Globus pallidus (tissue), 1 donor: ENCODE measurements at regions not wholly inside any gene's neighbourhood (a gene's known extent, or its start where the extent isn't known, plus 50 kb on each side); places are given as distances from the start of the nearest gene placed in this dataset.

Experiments
- DNase-seq: peaks from one replicate; pipeline ENCODE4 v3.0.0-alpha.2; 2015; ENCODE audit warnings: low spot score

- no peak for DNase-seq
Observed at GRCh38 chr16:73354434-73354833, 306.5 kb upstream of the ZFHX3 start.

DNA sequence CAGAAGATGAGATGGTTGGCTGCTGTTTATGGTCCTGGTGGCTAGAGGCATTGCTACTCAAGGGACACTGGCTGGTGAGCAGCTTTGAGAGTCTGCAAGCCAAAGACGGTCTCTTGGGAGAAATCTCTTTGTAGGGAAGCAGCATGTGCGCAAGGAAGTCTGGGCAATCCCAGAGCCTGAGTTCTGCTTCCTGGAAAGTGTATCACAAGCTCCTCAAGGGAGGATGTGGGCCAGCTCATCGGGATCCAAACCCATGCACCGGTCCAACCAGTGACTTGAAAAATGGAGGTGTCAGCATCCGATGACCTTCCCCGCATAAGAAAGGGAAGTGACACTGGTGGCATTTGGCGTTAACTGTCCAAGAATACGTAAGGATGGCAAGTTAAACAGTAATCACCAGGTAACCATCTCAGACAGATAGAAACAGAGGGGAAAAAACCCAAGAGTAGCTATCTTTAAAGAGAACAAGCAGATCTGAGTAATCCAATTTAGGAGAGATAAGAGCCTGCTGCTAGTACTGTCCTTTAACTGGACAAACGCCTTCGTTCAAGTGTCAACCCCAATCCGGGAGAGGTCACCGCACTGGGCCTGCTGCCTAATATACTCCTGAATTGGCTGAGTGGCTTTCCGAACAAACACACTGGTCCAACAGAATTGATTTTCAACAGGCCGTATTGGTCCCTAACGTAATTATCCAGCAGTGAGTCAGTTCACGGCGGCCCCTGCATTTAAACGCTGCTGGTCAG is 303.0 kb upstream of the ZFHX3 start:
- no peak for DNase-seq

GRCh38 chr16:73347500-73348375 is 299.8 kb upstream of the ZFHX3 start:
- DNase-seq, result no peak

DNA sequence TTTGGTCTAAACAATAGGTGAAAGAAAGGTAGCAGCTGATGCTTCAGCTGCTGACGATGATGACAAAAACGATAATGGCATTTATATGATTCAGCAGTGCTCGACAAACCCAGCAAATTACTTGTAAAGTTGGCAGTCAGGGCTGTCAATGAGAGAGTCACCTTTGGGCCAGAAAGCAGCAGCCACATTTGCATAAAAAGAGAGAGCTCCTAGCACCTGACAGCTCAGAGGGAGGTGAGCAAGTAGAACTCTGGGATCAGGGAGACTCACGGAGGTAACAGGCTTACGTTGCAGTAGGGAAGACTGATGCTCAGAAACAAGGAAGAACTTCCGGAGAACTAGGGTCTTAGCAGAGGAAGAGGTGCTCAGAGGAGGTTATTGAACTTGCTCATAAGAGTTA is 291.9 kb upstream of the ZFHX3 start:
- no peak for DNase-seq

DNA sequence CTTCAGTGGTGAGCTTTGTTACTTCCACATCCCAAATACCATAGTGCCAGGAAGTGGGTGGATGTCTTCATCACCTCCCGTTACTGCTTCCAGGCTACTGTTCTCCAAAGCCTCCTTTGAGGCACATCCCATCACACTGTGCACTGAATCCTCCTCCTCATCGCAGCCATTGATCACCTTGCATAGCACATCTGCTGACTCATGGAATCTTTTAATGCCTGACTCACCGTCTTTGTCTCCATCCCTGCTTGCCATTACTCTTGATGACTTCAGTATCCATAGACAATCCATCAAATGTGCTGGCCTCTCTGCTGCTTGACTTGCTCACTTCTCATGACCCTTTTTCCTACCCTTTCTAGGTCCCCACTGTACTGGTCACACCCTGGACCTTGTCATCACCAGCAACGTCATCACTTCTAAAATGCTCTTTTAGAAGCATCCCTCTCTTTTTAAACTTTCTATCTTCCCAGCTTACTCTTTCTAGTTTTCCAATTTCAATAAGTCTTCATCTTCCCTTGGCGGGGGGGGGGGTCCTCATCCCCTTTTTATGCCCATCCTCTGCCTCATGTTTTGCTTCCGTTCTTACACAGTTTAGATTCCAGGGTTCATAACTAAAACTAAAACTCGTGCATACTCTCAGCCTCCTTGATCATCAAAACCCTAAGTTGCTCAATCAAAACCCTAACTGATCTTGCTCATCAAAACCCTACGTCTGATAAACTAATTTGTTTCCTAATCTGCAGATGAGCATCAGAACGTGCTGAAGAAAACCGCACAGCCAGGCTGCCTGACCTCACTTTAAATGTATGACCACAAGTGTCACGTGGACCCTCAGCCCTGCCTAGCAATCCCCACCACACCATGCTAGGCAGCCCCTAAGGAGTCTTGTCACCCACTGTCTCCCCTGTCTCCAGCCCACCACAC is 289.7 kb upstream of the ZFHX3 start:
- no peak for DNase-seq

- DNase-seq, result peak; percentile 86
Observed at GRCh38 chr16:73329358-73330286, 281.7 kb upstream of the ZFHX3 start.

DNA sequence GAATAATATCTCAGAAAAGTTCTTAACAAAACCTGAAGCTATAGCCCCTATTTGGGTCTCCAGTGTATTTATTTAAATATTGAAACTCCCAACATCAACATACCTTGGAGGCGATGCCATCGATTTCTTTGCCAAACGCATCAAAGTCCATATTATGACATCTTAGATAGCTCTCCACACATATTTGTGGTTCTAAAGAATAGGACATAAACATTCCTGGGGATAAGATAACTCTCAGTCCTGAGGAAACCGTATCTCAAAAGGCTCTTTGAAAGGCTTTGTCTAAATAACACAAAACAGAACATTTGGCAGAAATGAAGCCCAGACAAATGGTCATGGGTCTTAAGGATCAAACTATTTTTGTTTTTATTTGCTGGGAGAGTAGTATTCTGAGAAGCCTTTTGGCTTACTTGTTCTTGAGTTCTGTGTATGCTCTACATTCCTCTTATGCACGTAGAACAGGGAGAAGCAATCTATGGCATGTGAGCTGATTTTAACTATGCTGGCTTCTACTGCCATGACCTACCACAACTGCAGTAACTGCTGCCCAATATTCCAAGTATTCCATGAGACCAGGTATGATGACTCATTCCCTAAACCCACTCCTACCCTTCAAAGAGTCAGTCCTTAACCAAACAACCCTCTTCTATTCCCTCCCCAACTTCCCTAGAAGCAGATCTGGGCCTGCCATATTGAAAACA is 279.0 kb upstream of the ZFHX3 start:
- no peak for DNase-seq

- DNase-seq, result no peak
Observed at GRCh38 chr16:73326221-73326620, 278.3 kb upstream of the ZFHX3 start.

DNA sequence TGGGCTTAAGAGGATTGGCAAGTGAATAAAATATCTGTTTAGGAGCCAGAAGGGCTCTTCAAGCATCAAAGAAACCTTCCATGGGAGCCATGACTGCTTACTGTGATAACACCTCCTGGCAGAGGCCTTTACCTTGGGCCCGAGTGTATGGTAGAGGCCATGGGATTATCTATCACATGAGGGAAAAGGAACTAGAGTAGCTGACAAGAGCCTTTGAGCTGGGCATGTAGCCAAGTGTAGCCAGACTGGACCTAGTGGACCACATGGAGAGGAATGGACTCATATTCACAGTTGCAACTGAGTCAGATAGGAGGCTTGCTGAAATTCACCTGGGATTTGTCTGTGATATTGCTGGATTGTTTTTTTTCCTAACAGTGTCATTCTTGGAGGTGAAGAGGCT is 276.0 kb upstream of the ZFHX3 start:
- DNase-seq, result no peak

- DNase-seq, result no peak
Observed at GRCh38 chr16:73322856-73323255, 274.9 kb upstream of the ZFHX3 start.

GRCh38 chr16:73321853-73322252 is 273.9 kb upstream of the ZFHX3 start:
- DNase-seq, result no peak

DNA sequence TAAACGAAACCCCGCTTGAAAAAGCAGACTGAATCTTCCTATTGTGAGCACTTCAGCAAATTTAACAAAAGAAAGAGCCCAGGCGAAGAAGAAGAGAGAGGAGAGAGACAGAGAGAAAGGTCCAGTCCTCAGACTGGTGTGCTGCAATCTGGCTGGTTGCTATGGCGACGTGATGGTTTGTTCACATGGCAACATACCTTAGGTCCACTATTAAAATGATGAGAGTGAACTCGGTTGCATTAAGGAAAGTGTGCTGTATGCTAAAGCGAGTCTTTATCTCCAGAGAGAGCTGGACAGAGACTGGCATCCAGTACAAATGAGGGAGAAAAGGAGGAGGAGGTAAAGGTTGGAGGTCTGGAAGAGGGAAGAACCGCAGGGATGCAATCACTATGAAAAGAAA is 271.8 kb upstream of the ZFHX3 start:
- no peak for DNase-seq

GRCh38 chr16:73319261-73319660 is 271.3 kb upstream of the ZFHX3 start:
- DNase-seq, result no peak

DNA sequence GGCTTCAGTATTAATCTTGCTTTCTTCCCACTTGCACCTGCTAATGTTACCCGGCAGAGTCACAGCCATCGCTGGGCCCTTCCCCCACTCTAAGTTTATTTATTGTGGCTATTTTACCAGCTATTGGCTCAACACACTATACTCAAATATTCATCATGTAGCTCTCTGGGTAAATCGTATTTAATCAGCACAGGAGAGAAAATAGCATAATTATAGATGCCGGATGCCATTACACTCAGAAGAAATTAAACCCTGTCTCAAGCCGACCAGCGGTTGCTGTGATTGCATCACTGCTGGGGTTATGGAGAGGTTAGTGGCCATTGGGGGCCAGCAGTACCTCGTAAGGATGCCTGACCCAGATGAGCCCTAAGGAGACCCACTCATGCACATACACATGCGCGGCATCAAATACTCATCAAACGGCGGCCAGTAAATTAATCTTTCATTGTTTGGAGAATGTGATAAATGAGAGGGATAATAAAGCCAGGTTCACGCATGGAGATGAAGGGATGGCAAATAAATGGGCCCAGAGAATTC is 269.5 kb upstream of the ZFHX3 start:
- DNase-seq, result no peak

DNA sequence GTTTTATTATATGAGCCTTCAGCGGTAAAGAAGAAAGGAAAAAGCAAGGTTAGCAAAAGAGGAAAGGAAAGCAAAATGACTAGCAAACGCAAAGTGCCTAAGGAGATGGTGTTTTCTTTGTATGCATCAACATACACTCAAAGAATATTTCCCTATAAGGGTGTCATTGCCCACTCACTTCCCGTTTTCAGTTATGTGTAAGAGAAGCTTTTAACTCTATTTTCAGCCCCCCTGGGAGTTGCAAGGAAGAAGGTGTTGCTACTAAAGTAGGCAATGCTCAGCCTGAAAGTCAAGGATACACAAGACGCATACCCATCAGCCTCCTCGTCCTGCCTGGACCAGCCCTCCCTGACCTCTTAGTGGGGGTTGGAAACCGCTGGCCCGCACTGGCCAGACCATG is 267.7 kb upstream of the ZFHX3 start:
- no peak for DNase-seq

GRCh38 chr16:73313950-73314349 is 266.0 kb upstream of the ZFHX3 start:
- no peak for DNase-seq

DNA sequence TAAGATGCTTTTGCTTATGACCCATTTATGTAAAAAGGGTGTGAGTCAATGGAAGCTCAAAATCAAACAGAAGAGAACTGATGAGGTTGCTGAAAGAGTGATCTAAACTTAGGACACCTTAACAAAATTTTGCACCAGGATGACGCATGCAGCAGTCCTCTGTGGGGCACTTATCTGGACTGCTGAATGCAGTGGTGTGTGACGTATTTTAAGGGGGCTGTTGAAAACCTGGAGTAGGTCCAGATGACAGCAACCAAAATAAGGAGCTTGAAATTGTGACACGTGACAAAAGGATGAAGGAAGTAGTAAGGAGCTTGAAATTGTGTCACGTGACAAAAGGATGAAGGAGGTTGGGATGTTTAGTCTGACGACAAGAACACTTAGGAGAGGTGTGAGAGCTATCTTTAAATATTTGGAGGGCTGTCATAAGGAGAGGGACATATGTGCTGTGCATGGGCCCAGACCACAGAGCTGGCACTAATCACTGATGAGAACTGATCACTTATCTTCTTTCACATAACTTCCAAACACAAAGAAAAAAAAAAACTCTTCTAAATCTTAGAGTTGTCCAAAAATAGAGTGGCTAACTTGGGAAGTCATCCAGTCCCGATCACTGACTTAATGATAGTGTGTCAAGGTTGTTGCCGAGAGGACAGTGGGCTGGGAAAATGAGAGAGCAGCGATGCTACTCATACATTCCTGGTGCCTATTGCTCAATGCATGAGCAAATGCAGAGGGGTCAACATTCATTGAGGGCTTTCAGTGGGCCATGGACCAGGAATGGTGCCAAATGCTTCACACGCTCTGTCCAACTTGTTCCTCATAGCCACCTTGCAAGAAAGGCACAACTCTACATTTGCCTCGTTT is 264.2 kb upstream of the ZFHX3 start:
- no peak for DNase-seq

DNA sequence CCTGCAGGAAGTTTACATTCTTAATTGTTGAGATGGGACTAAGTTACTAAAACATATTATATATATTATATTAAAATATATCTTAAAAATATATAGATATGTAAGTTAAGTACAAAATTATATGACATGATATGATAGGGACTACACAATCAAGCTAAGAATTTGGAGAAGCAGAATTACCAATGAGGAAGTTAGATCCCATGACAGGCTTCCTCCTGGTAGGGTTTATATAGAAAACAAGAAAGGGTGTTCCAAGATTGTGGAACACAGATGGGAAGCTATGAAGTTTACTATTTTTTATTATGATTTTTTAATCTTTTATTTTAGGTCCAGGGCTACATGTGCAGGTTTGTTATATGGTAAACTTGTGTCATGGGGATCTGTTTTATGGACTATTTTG is 260.8 kb upstream of the ZFHX3 start:
- no peak for DNase-seq

DNA sequence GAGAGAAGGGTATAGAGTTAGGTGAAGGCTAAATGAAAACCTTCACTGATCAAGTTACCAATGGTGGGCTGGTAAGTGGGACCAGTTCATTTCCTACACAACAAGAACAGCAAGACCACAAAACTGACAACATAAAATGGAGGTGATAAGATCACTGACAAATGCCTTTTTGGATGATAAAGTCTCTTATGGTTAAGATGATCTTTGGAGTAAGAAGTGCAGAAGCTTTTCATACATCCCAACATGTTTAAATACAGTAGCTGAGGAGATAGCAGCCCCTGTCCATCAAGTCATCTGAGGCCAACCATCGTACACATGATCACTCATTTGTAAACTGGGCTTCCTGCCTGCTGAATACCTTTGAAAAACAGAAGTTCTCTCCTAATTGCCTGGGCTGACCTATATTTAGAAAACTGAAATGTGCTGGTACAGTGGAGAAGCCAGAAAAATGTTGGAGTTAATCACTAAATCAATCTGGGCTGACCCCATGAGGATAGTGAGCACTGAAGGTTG is 259.0 kb upstream of the ZFHX3 start:
- no peak for DNase-seq
